ENCODE measurements at regions not wholly inside any gene's neighbourhood (a gene's known extent, or its start where the extent isn't known, plus 50 kb on each side); places are given as distances from the start of the nearest gene placed in this dataset.

DNA sequence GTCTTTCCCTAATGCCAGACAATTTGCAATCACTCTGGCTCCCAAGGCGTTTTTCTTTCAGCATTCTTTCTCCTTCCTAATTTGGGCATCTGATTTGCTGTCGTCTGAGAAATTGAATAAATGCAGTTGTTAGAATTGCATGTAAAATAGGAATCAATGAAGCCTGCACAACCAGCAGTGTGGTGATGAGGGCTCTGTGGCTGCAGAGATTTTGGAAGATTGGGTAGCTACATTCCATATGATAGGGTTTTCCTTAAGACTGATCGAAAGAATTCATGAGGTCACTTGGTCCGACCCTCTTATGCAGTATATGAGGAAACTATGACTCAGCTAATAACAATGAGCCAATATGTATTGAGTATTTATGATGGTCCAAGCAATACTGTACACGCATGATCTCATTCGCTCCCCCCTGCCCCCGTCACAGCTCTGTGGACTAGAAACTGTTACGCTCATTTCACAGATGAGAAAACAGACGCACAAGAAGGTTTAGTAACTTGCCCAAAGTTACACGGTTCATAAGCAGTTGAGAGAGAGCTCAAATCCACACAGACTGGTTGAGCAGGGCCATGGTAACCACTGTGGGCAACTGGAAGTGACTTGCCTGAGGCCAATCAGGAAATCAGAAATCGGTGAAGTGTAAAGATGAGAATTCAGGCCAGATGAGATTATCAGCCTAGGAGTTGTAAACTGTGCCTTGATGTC lies 527.2 kb downstream of the GATA3 start:
- 74% methylated on average over 11 of the region's 11 CpGs for WGBS (ENCODE audit: low lambda C conversion rate, missing lambda C conversion rate)
- H3K4me1 ChIP-seq (ENCODE audit: insufficient read depth) = no peaks in the 10 kb centered on the region
- no peak for TF ChIP-seq EZH2phosphoT487 (IDR thresholded peaks at IDR 0.05; ENCODE audit: low read depth, severe bottlenecking, unreplicated experiment)
- TF ChIP-seq, protein P1, sequence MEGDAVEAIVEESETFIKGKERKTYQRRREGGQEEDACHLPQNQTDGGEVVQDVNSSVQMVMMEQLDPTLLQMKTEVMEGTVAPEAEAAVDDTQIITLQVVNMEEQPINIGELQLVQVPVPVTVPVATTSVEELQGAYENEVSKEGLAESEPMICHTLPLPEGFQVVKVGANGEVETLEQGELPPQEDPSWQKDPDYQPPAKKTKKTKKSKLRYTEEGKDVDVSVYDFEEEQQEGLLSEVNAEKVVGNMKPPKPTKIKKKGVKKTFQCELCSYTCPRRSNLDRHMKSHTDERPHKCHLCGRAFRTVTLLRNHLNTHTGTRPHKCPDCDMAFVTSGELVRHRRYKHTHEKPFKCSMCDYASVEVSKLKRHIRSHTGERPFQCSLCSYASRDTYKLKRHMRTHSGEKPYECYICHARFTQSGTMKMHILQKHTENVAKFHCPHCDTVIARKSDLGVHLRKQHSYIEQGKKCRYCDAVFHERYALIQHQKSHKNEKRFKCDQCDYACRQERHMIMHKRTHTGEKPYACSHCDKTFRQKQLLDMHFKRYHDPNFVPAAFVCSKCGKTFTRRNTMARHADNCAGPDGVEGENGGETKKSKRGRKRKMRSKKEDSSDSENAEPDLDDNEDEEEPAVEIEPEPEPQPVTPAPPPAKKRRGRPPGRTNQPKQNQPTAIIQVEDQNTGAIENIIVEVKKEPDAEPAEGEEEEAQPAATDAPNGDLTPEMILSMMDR (IDR thresholded peaks at IDR 0.05; ENCODE audit: poor library complexity) = no peak
- TF ChIP-seq EZH2 (IDR thresholded peaks at IDR 0.05; ENCODE audit: borderline replicate concordance) = no peak
- no peak overlapping the region for H2AFZ ChIP-seq
- no peaks in the 10 kb centered on the region for H3K27me3 ChIP-seq
- H3K27ac ChIP-seq = no peak overlapping the region
- no peaks in the 10 kb centered on the region for H3K9me2 ChIP-seq (replicated peaks; ENCODE audit: insufficient read depth)
- no peaks in the 10 kb centered on the region for H3K36me3 ChIP-seq (replicated peaks; ENCODE audit: insufficient read depth, low read depth)
- no peaks in the 10 kb centered on the region for H3K79me2 ChIP-seq
- no peaks in the 10 kb centered on the region for H4K20me1 ChIP-seq (ENCODE audit: insufficient read depth, poor library complexity, severe bottlenecking)
- H3K4me2 ChIP-seq = no peak overlapping the region
- DNase-seq (ENCODE audit: low spot score) = no peak
- H3K9me3 ChIP-seq (ENCODE audit: low read depth) = no peaks in the 10 kb centered on the region
- no peak overlapping the region for H3K4me3 ChIP-seq

DNA sequence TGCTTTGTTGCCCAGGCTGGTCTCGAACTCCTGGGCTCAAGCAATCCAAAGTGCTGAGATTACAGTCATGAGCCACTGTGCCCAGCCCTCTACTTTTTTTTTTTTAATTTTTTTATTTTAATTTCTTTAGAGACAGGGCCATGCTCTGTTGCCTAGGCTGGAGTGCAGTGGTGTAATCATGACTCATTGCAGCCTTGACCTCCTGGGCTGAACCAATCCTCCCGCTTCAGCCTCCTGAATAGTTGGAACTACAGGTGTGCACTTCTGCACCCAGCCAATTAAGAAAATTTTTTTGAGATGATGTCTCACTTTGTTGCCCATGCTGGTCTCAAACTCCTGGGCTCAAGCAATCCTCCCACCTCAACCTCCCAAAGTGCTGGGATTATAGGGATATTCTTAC lies 528.6 kb downstream of the GATA3 start:
- Histone ChIP-seq H3K27me3 (peaks cover 3% of the 10 kb centered on the region), H2AFZ (no peak overlapping the region), H3K27ac (no peak overlapping the region), H4K20me1 (ENCODE audit: insufficient read depth, poor library complexity, severe bottlenecking) (no peaks in the 10 kb centered on the region), H3K9me3 (ENCODE audit: low read depth) (no peaks in the 10 kb centered on the region), H3K9me2 (replicated peaks; ENCODE audit: insufficient read depth) (no peaks in the 10 kb centered on the region), H3K79me2 (no peaks in the 10 kb centered on the region), H3K4me3 (no peak overlapping the region), H3K4me2 (no peak overlapping the region), H3K4me1 (ENCODE audit: insufficient read depth) (no peaks in the 10 kb centered on the region), H3K36me3 (replicated peaks; ENCODE audit: insufficient read depth, low read depth) (no peaks in the 10 kb centered on the region)
- 98% methylated on average over 2 of the region's 2 CpGs for WGBS (ENCODE audit: low lambda C conversion rate, missing lambda C conversion rate)
- no peak for DNase-seq (ENCODE audit: low spot score)
- TF ChIP-seq, protein P1 (IDR thresholded peaks at IDR 0.05; ENCODE audit: poor library complexity) = no peak
- TF ChIP-seq EZH2 (IDR thresholded peaks at IDR 0.05; ENCODE audit: borderline replicate concordance) (no peak), EZH2phosphoT487 (IDR thresholded peaks at IDR 0.05; ENCODE audit: low read depth, severe bottlenecking, unreplicated experiment) (no peak)

DNA sequence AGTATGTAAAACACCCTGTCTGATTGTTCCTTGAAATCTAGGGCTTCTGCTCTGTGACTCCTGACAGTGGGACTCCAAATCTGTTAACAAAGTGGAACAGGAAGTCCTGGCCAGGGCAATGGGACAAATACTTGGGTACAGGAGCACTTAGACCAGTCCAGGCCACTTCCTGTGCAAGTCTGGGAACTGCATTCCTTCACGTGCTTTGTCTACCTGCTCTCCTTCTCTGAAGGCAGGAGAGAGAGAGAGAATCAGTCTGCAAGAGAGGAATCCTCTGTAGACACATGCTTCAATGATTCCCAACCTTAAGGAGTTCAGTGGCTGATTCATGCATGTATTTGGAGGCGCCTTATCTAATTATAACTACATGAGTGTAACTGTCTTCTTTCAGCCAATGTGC lies 530.2 kb downstream of the GATA3 start:
- H3K9me2 ChIP-seq (replicated peaks; ENCODE audit: insufficient read depth) = no peaks in the 10 kb centered on the region
- no peaks in the 10 kb centered on the region for H4K20me1 ChIP-seq (ENCODE audit: insufficient read depth, poor library complexity, severe bottlenecking)
- no peak for DNase-seq (ENCODE audit: low spot score)
- H3K4me1 ChIP-seq (ENCODE audit: insufficient read depth) = no peaks in the 10 kb centered on the region
- no peak overlapping the region for H2AFZ ChIP-seq
- H3K27me3 ChIP-seq = peaks cover 3% of the 10 kb centered on the region
- no peaks in the 10 kb centered on the region for H3K79me2 ChIP-seq
- H3K4me3 ChIP-seq = no peak overlapping the region
- no peak for TF ChIP-seq EZH2phosphoT487 (IDR thresholded peaks at IDR 0.05; ENCODE audit: low read depth, severe bottlenecking, unreplicated experiment)
- TF ChIP-seq EZH2 (IDR thresholded peaks at IDR 0.05; ENCODE audit: borderline replicate concordance) = no peak
- TF ChIP-seq, protein P1 (IDR thresholded peaks at IDR 0.05; ENCODE audit: poor library complexity) = no peak
- 73% methylated on average over 2 of the region's 2 CpGs for WGBS (ENCODE audit: low lambda C conversion rate, missing lambda C conversion rate)
- H3K36me3 ChIP-seq (replicated peaks; ENCODE audit: insufficient read depth, low read depth) = no peaks in the 10 kb centered on the region
- H3K9me3 ChIP-seq (ENCODE audit: low read depth) = no peaks in the 10 kb centered on the region
- no peak overlapping the region for H3K4me2 ChIP-seq
- no peak overlapping the region for H3K27ac ChIP-seq
